ENCODE measurements at regions not wholly inside any gene's neighbourhood (a gene's known extent, or its start where the extent isn't known, plus 50 kb on each side); places are given as distances from the start of the nearest gene placed in this dataset.

GRCh38 chr5:135631391-135631790, 52.6 kb upstream of the CXCL14 start:
- Histone ChIP-seq H3K9me2 (ENCODE audit: low read depth, low read length) (no peaks in the 10 kb centered on the region), H3K79me2 (ENCODE audit: insufficient read depth, low read length) (no peaks in the 10 kb centered on the region), H3F3A (ENCODE audit: insufficient read depth, low read length) (no peaks in the 10 kb centered on the region), H3K4me2 (ENCODE audit: low read length) (no peak overlapping the region), H2AFZ (ENCODE audit: low read length) (no peak overlapping the region), H3K27ac (ENCODE audit: low read depth, low read length, poor library complexity, severe bottlenecking) (no peak overlapping the region), H3K36me3 (ENCODE audit: insufficient read depth, low read length) (no peaks in the 10 kb centered on the region), H3K4me1 (ENCODE audit: insufficient read depth, low read length, severe bottlenecking) (no peaks in the 10 kb centered on the region), H3K9ac (ENCODE audit: low read length) (no peak overlapping the region), H3K27me3 (ENCODE audit: insufficient read depth, low read length) (0 out of 2 replicates have a peak, but pooled peaks cover 1% of the 10 kb centered on the region), H4K20me1 (ENCODE audit: insufficient read depth, low read length) (no peaks in the 10 kb centered on the region), H3K4me3 (ENCODE audit: low read depth, low read length, poor library complexity, severe bottlenecking) (no peak overlapping the region), H3K9me3 (ENCODE audit: low read length) (no peaks in the 10 kb centered on the region)
- no peak for TF ChIP-seq EZH2 (IDR thresholded peaks at IDR 0.05; ENCODE audit: borderline replicate concordance, low read length)
- no peak for TF ChIP-seq CTCF (IDR thresholded peaks at IDR 0.05; ENCODE audit: low read length)

GRCh38 chr5:135629666-135630065, 50.9 kb upstream of the CXCL14 start:
- no peaks in the 10 kb centered on the region for H4K20me1 ChIP-seq (ENCODE audit: insufficient read depth, low read length)
- H3K9ac ChIP-seq (ENCODE audit: low read length), result no peak overlapping the region
- H2AFZ ChIP-seq (ENCODE audit: low read length), result no peak overlapping the region
- no peaks in the 10 kb centered on the region for H3K27me3 ChIP-seq (ENCODE audit: insufficient read depth, low read length)
- H3K4me2 ChIP-seq (ENCODE audit: low read length), result no peak overlapping the region
- H3K36me3 ChIP-seq (ENCODE audit: insufficient read depth, low read length), result no peaks in the 10 kb centered on the region
- H3K9me2 ChIP-seq (ENCODE audit: low read depth, low read length), result no peaks in the 10 kb centered on the region
- H3F3A ChIP-seq (ENCODE audit: insufficient read depth, low read length), result no peaks in the 10 kb centered on the region
- no peaks in the 10 kb centered on the region for H3K79me2 ChIP-seq (ENCODE audit: insufficient read depth, low read length)
- no peak overlapping the region for H3K4me3 ChIP-seq (ENCODE audit: low read depth, low read length, poor library complexity, severe bottlenecking)
- no peak overlapping the region for H3K27ac ChIP-seq (ENCODE audit: low read depth, low read length, poor library complexity, severe bottlenecking)
- H3K4me1 ChIP-seq (ENCODE audit: insufficient read depth, low read length, severe bottlenecking), result no peaks in the 10 kb centered on the region
- no peaks in the 10 kb centered on the region for H3K9me3 ChIP-seq (ENCODE audit: low read length)
- TF ChIP-seq CTCF (IDR thresholded peaks at IDR 0.05; ENCODE audit: low read length), result no peak
- TF ChIP-seq EZH2 (IDR thresholded peaks at IDR 0.05; ENCODE audit: borderline replicate concordance, low read length), result no peak

DNA sequence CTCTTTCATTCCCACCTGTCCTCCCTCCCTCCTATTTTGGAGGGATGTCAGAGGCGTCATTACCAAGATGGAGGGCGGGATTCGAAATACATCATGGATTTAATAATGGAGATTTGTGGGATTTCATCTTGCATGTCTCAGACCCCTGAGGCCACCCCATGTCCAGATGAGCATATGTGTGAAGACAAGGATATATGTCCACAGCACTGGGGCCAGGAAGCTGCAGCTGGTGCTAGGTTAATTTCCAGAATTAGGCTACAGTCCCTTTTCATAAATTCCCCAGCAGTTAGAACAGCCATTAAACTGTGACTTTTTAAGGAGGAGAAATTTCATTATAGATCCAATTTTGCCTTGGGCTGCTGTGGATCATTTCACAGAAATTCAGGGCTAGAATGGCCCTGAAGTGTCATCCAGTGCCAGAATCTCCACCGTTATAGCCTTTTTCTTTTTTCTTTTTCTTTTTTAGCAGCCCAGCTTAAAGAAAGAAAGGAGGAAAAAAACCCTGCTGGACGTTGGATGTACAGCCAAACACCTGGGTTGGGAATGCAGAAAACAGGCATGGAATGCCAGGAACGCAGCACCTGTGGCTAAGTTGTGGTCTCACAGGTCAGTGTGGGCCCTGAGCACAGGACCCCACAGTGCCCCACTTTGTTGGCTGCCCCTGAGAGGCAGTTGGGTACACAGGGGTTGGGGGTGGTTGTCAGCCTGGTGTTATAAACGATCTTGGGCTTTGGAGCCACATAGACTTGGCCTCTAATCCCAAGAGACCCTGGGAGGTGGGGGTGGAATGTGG, 50.2 kb upstream of the CXCL14 start:
- no peak overlapping the region for H3K9ac ChIP-seq (ENCODE audit: low read length)
- H3K4me3 ChIP-seq (ENCODE audit: low read depth, low read length, poor library complexity, severe bottlenecking), result no peak overlapping the region
- no peaks in the 10 kb centered on the region for H3K4me1 ChIP-seq (ENCODE audit: insufficient read depth, low read length, severe bottlenecking)
- no peaks in the 10 kb centered on the region for H4K20me1 ChIP-seq (ENCODE audit: insufficient read depth, low read length)
- H3K36me3 ChIP-seq (ENCODE audit: insufficient read depth, low read length), result no peaks in the 10 kb centered on the region
- no peak overlapping the region for H3K27ac ChIP-seq (ENCODE audit: low read depth, low read length, poor library complexity, severe bottlenecking)
- no peaks in the 10 kb centered on the region for H3K27me3 ChIP-seq (ENCODE audit: insufficient read depth, low read length)
- no peaks in the 10 kb centered on the region for H3K9me2 ChIP-seq (ENCODE audit: low read depth, low read length)
- H3K79me2 ChIP-seq (ENCODE audit: insufficient read depth, low read length), result no peaks in the 10 kb centered on the region
- H3F3A ChIP-seq (ENCODE audit: insufficient read depth, low read length), result no peaks in the 10 kb centered on the region
- H2AFZ ChIP-seq (ENCODE audit: low read length), result no peak overlapping the region
- H3K9me3 ChIP-seq (ENCODE audit: low read length), result no peaks in the 10 kb centered on the region
- TF ChIP-seq CTCF (IDR thresholded peaks at IDR 0.05; ENCODE audit: low read length) (no peak), EZH2 (IDR thresholded peaks at IDR 0.05; ENCODE audit: borderline replicate concordance, low read length) (no peak)
- H3K4me2 ChIP-seq (ENCODE audit: low read length), result no peak overlapping the region
